Mesenchymal stem cell (in vitro differentiated cells and primary cell): ENCODE measurements at regions not wholly inside any gene's neighbourhood (a gene's known extent, or its start where the extent isn't known, plus 50 kb on each side); places are given as distances from the start of the nearest gene placed in this dataset.
"Not testable (repeated sequence)": the region's sequence is repeated elsewhere in the genome, so short reads cannot be mapped to it uniquely, and the experiment has no call there.

Experiments
- DNase-seq: peaks from one replicate; pipeline ENCODE4 v3.0.0-alpha.2; 2013
- H2AFZ ChIP-seq: one replicate; pipeline ENCODE4 v1.6.1; 2013; ENCODE audit warnings: low read depth, mild to moderate bottlenecking, control low read depth, inconsistent platforms, low read length, moderate library complexity
- H2AK5ac ChIP-seq: 2 replicates; pipeline ENCODE4 v1.6.1; 2013; ENCODE audit warnings: low read length, moderate library complexity, mild to moderate bottlenecking, inconsistent platforms; ENCODE audit not compliant: severe bottlenecking
- H2BK120ac ChIP-seq: one replicate; pipeline ENCODE4 v1.6.1; 2013; ENCODE audit warnings: low read depth, mild to moderate bottlenecking, inconsistent platforms, low read length, moderate library complexity
- H2BK12ac ChIP-seq, 2 experiments: one replicate each; pipeline ENCODE4 v1.6.1; 2013; ENCODE audit warnings: inconsistent platforms in 2 of 2, low read length in 2 of 2, mild to moderate bottlenecking in 2 of 2, moderate library complexity in 2 of 2, control low read depth in 1 of 2
- H2BK15ac ChIP-seq: one replicate; pipeline ENCODE4 v1.6.1; 2013; ENCODE audit warnings: mild to moderate bottlenecking, low read depth, inconsistent platforms; ENCODE audit not compliant: poor library complexity, severe bottlenecking
- H2BK5ac ChIP-seq: 2 replicates; pipeline ENCODE4 v1.6.1; 2013; ENCODE audit warnings: low read depth, mild to moderate bottlenecking, low read length, control low read depth, inconsistent platforms; ENCODE audit not compliant: poor library complexity, severe bottlenecking
- H3K14ac ChIP-seq, 2 experiments: one replicate each; pipeline ENCODE4 v1.6.1; 2013; ENCODE audit warnings: inconsistent platforms in 2 of 2, low read length in 2 of 2, control low read depth in 1 of 2, mild to moderate bottlenecking in 1 of 2, moderate library complexity in 1 of 2
- H3K18ac ChIP-seq, 2 experiments: one replicate each; pipeline ENCODE4 v1.6.1; 2013; ENCODE audit warnings: inconsistent platforms in 2 of 2, low read length in 2 of 2, control low read depth in 1 of 2, low read depth in 1 of 2, mild to moderate bottlenecking in 1 of 2
- H3K23ac ChIP-seq, 2 experiments: one replicate each; pipeline ENCODE4 v1.6.1; 2013; ENCODE audit warnings: inconsistent platforms in 2 of 2, low read length in 2 of 2, mild to moderate bottlenecking in 2 of 2, moderate library complexity in 2 of 2, control low read depth in 1 of 2
- H3K27ac ChIP-seq: 2 replicates; pipeline ENCODE4 v1.5.1; 2013; ENCODE audit warnings: mild to moderate bottlenecking, moderate library complexity, low read length, control low read depth, inconsistent platforms; ENCODE audit not compliant: poor library complexity, severe bottlenecking
- H3K27me3 ChIP-seq, 2 experiments: 2 replicates each; pipeline versions ENCODE4 v1.6.1 to v1.7.0; 2013; ENCODE audit warnings: low read length in 2 of 2, mild to moderate bottlenecking in 2 of 2, moderate library complexity in 2 of 2, control low read depth in 1 of 2, inconsistent platforms in 1 of 2; ENCODE audit not compliant: control insufficient read depth in 1 of 2, insufficient read depth in 1 of 2
- H3K36me3 ChIP-seq, 2 experiments: 2 replicates each; pipeline versions ENCODE4 v1.6.1 to v1.7.0; 2013; ENCODE audit warnings: low read length in 2 of 2, control low read depth in 1 of 2, inconsistent platforms in 1 of 2, low read depth in 1 of 2, mild to moderate bottlenecking in 1 of 2; ENCODE audit not compliant: insufficient read depth in 2 of 2, control insufficient read depth in 1 of 2
- H3K4ac ChIP-seq, 2 experiments: one replicate each; pipeline ENCODE4 v1.6.1; 2013; ENCODE audit warnings: inconsistent platforms in 2 of 2, low read length in 2 of 2, mild to moderate bottlenecking in 2 of 2, moderate library complexity in 2 of 2, control low read depth in 1 of 2, low read depth in 1 of 2
- H3K4me1 ChIP-seq: 2 replicates; pipeline ENCODE4 v1.6.1; 2013; ENCODE audit warnings: low read depth, low read length, control low read depth; ENCODE audit not compliant: control insufficient read depth, insufficient read depth
- H3K4me2 ChIP-seq: 2 replicates; pipeline ENCODE4 v1.6.1; 2013; ENCODE audit warnings: low read length, mild to moderate bottlenecking, inconsistent platforms; ENCODE audit not compliant: poor library complexity, severe bottlenecking
- H3K4me3 ChIP-seq, 2 experiments: 2 replicates each; pipeline versions ENCODE4 v1.5.1 to v1.7.0; 2013; ENCODE audit warnings: low read length in 2 of 2, mild to moderate bottlenecking in 2 of 2, control low read depth in 1 of 2, low read depth in 1 of 2; ENCODE audit not compliant: insufficient read depth in 1 of 2
- H3K79me1 ChIP-seq: replicated peaks from 2 replicates; pipeline ENCODE4 v1.6.1; 2013; ENCODE audit warnings: mild to moderate bottlenecking, control low read depth, low read length, inconsistent platforms; ENCODE audit not compliant: poor library complexity, severe bottlenecking
- H3K9ac ChIP-seq: 2 replicates; pipeline ENCODE4 v1.7.0; 2013; ENCODE audit warnings: mild to moderate bottlenecking, low read length, moderate library complexity
- H3K9me3 ChIP-seq: 2 replicates; pipeline ENCODE4 v1.7.0; 2013; ENCODE audit warnings: mild to moderate bottlenecking, low read length; ENCODE audit not compliant: control insufficient read depth
- H4K8ac ChIP-seq: one replicate; pipeline ENCODE4 v1.6.1; 2013; ENCODE audit warnings: inconsistent platforms, mild to moderate bottlenecking, low read length, moderate library complexity
- H4K91ac ChIP-seq: one replicate; pipeline ENCODE4 v1.6.1; 2013; ENCODE audit warnings: mild to moderate bottlenecking, low read length, inconsistent platforms
- WGBS: methylation state at CpG from one replicate; pipeline ENCODE4 v1.1.7; 2013; ENCODE audit warnings: mixed read lengths; 5-methylcytosine and 5-hydroxymethylcytosine counted together

DNA sequence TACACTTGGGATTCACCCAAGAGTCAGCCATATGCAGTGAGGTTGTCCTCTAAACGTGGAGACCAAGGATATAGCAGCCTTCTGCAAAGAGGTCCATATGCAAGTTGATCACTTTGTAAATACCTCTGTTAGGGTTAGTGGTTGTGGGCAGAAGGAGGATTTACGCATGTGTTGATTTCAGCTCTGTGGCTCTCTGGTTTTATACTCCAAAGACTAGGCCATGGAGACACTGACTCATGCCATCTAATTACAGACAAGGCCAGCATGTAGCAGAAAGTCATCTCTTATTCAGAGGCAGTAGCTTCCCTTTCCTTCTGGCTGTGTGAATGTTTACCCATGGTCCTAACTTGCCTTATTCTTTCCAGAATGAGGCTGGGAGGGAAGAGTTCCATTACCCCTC lies 140.9 kb upstream of the GOLGA6L4 start:
- H2BK12ac ChIP-seq, H2AFZ ChIP-seq, H3K4me1 ChIP-seq, H3K4me3 ChIP-seq, H2BK15ac ChIP-seq, H3K9me3 ChIP-seq, H3K27ac ChIP-seq, H2BK120ac ChIP-seq, H3K23ac ChIP-seq, DNase-seq, H3K4me2 ChIP-seq, H3K27me3 ChIP-seq, H2AK5ac ChIP-seq, H3K79me1 ChIP-seq, H3K18ac ChIP-seq, H4K91ac ChIP-seq, H3K9ac ChIP-seq, H3K4ac ChIP-seq, H2BK5ac ChIP-seq, H4K8ac ChIP-seq, H3K14ac ChIP-seq, H3K36me3 ChIP-seq: not testable (repeated sequence)
- 75% methylated on average over 2 of the region's 2 CpGs for WGBS

GRCh38 chr15:84097053-84097452 lies 138.5 kb upstream of the GOLGA6L4 start:
- not testable (repeated sequence) for H3K9me3 ChIP-seq, H3K79me1 ChIP-seq, H3K36me3 ChIP-seq, H3K14ac ChIP-seq, H3K18ac ChIP-seq, H2BK12ac ChIP-seq, H3K9ac ChIP-seq, H3K4ac ChIP-seq, H3K23ac ChIP-seq, H3K4me3 ChIP-seq, H2AK5ac ChIP-seq, H2BK5ac ChIP-seq, H4K91ac ChIP-seq, DNase-seq, H2BK15ac ChIP-seq, H3K4me2 ChIP-seq, H4K8ac ChIP-seq, H2BK120ac ChIP-seq, H3K4me1 ChIP-seq, H3K27me3 ChIP-seq, H2AFZ ChIP-seq, H3K27ac ChIP-seq
- no CpG with 5 or more reads among the region's 3 CpGs for WGBS

- Histone ChIP-seq H4K91ac (no peak overlapping the region), H2AFZ (no peak overlapping the region), H3K79me1 (no peaks in the 10 kb centered on the region), H3K4me3 (no peak overlapping the region), H3K9ac (no peak overlapping the region), H2BK5ac (no peak overlapping the region), H3K27ac (no peak overlapping the region), H2AK5ac (no peak overlapping the region), H3K36me3 (no peaks in the 10 kb centered on the region), H3K4me2 (no peak overlapping the region), H4K8ac (no peak overlapping the region), H2BK120ac (no peak overlapping the region), H3K4me1 (no peaks in the 10 kb centered on the region), H3K18ac (no peak overlapping the region), H3K23ac (no peak overlapping the region), H3K9me3 (no peaks in the 10 kb centered on the region), H3K4ac (no peak overlapping the region), H2BK12ac (no peak overlapping the region), H3K14ac (no peak overlapping the region), H2BK15ac (no peak overlapping the region), H3K27me3 (peaks cover 0 to 5% of the 10 kb centered on the region in 2 experiments)
- DNase-seq = no peak
Measured at GRCh38 chr15:84098604-84099003, 137.0 kb upstream of the GOLGA6L4 start.

DNA sequence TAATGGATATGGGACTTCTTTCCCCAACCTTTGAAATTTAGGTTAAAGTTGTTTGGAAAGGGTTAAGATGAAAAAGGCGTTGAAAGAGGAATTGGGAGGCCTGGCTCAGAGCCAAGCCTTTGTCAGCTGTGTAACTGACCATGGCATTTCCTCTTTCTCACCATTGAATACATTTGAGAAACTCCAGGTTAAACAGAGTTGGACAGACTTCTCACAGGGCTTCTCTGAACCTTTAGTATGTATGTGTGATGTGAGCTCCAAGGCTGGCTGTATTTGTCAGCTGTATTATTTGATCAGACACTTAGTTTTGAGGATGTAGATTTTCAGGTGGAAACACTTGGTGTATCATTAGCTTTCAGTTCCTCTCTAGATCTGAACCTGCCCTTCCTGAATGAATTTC lies 136.4 kb upstream of the GOLGA6L4 start:
- H3K23ac ChIP-seq = no peak overlapping the region
- H2AFZ ChIP-seq = no peak overlapping the region
- no peak overlapping the region for H2AK5ac ChIP-seq
- no peak overlapping the region for H3K9ac ChIP-seq
- H3K36me3 ChIP-seq = no peaks in the 10 kb centered on the region
- H3K4me2 ChIP-seq = no peak overlapping the region
- peak; percentile 9 for DNase-seq
- no peak overlapping the region for H3K4ac ChIP-seq
- no peak overlapping the region for H2BK12ac ChIP-seq
- 0% methylated on average over 1 of the region's 1 CpG for WGBS
- no peaks in the 10 kb centered on the region for H3K79me1 ChIP-seq
- H3K14ac ChIP-seq = no peak overlapping the region
- H4K91ac ChIP-seq = no peak overlapping the region
- H3K18ac ChIP-seq = no peak overlapping the region
- no peak overlapping the region for H3K27ac ChIP-seq
- no peak overlapping the region for H4K8ac ChIP-seq
- H3K4me3 ChIP-seq = no peak overlapping the region
- peaks cover 0 to 5% of the 10 kb centered on the region in 2 experiments for H3K27me3 ChIP-seq
- no peaks in the 10 kb centered on the region for H3K4me1 ChIP-seq
- H2BK5ac ChIP-seq = no peak overlapping the region
- H2BK15ac ChIP-seq = no peak overlapping the region
- no peak overlapping the region for H2BK120ac ChIP-seq
- H3K9me3 ChIP-seq = no peaks in the 10 kb centered on the region
